HG03342 (cell line): ENCODE measurements at regions not wholly inside any gene's neighbourhood (a gene's known extent, or its start where the extent isn't known, plus 50 kb on each side); places are given as distances from the start of the nearest gene placed in this dataset.
A peak's percentile ranks its signal among the peaks of the same experiment; 100 is the strongest.

Experiments used
- ATAC-seq: cut with Tn5 transposase; IDR thresholded peaks from one replicate; pipeline ENCODE4 v1.9.1; 2021; ENCODE audit warnings: mild to moderate bottlenecking, moderate library complexity; ENCODE audit not compliant: unreplicated experiment

- no peak for ATAC-seq
Observed at GRCh38 chr3:117534138-117534537, 824.6 kb downstream of the TUSC7 start.

GRCh38 chr3:117536006-117536405, 826.4 kb downstream of the TUSC7 start:
- ATAC-seq: no peak

DNA sequence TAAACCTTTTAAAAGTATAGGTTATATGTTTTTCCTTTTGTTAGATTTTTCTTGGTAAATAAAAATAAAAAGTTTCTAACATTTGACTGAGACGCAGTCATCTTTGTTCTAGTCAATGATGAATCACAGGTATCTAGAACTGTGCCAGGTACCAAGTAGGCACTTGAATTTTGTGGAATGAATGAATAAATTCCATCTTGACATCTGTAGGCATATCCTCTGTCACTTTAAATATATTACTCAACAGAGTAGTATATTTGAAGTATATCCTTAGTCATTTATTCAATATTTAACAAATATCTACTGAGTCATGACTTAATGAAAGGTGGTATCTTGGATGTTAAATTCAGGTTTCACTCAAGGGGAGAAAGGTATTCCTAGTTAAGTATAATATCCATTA, 828.4 kb downstream of the TUSC7 start:
- no peak for ATAC-seq

- no peak for ATAC-seq
Observed at GRCh38 chr3:117539729-117540128, 830.1 kb downstream of the TUSC7 start.

DNA sequence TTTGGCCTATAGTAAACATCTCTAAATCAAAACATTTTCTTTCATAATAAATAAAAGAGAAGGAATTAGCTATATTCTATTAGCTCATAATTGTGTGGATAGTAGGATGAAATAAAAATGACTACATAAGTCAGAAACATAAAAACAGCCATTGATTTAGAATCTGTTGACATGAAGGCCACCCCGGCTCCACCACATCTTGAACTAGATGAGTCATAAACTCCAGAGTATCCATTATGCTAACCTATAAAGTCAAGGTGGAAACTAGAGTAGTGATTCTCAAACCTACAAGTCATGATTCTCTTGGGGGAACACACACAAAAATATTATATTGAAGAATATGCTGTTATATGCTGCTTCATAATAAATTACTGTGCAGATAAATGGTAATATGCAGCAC, 831.0 kb downstream of the TUSC7 start:
- ATAC-seq: no peak

DNA sequence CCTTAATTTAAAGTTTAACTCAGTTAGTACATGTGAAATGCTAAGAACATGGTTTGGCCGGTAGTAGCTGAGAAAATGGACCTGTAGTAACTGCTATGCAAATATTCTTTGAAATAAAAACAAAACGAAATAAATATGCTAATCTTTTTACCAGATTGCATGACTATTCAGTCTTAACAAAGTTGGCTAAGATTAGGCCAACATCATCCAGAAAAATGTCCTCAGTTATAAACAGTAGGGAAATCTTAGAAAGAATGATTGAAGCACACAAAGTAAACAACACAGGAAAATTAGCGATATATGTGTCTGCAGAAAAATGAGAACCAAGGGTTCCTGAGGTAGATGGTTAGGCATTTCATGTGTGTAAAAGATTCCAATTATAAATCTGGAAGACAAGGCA, 832.1 kb downstream of the TUSC7 start:
- no peak for ATAC-seq

DNA sequence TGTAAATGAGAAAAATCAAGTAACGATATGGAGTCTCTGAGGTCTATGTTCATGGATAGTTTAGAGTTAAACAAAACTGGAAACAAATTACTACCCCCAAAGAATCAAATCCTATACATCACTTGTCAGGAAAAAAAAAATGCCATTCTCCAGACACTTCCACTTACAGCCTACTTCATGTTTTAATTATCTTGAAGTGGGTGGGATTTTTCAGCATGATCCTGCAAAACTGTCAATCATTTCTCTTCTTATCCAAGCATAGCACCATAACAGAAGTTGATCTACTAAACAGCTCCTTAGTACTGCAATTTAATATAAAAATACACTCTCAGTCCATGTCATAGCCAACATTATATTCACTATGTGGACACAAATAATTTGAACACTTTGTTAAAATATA, 833.9 kb downstream of the TUSC7 start:
- ATAC-seq: no peak

- ATAC-seq: no peak
Observed at GRCh38 chr3:117545484-117545883, 835.9 kb downstream of the TUSC7 start.

- no peak for ATAC-seq
Observed at GRCh38 chr3:117547956-117548550, 838.5 kb downstream of the TUSC7 start.

DNA sequence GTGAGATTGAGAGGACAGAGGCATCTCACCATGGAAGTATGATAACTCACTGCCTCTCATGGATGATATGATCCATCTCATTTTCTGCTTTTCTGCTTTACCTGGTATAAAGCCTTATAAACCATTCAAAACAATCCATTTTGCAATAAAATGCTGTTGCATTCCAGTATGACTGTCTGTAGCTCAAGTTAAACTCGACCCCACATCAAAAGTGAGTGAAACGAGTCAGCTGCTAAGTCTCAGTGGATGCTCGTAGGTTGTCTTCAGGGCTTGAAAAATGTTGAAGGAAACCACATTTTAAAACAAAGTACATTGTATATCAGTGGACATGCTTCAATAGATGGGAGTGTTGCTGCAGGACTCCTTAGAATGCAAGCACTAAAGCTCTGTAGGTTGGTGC, 839.0 kb downstream of the TUSC7 start:
- no peak for ATAC-seq

DNA sequence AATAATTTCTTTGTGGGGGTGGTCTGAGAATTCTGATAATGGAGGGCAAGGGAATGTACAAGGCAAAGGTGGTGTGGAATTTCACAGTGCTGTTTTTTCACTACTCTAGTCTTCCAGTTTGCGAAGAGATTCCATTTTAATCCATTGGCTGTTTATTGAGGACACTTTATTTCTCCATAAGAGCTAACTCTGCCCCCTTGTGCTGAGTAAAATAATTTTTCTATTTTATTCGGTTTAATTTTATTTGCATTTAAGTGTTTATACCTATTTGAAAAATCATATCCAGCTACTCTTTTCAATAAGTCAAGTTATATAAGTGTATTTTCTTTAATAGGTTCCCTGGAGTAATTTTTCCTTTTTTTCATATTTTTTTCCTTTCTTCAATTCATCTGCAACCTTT, 840.1 kb downstream of the TUSC7 start:
- no peak for ATAC-seq

DNA sequence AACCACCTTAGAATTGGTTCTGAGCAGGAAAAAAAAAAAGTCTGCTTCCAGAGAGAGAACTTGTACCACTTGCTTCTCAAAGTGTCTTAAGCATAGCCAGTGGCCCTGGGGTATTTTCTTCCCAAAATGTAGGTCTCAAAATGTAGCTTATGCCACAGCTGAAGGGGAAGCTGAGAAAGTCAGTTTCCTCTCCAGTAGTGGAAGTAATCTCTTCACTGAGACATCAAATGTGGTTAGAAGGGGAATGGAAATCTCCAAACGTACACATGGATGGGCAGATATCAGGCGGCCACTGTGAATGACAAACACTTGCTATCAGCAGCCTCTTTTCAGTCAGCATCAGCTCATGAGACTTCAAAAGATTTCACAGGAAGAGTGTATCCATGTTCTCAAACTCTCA, 841.2 kb downstream of the TUSC7 start:
- ATAC-seq: no peak

DNA sequence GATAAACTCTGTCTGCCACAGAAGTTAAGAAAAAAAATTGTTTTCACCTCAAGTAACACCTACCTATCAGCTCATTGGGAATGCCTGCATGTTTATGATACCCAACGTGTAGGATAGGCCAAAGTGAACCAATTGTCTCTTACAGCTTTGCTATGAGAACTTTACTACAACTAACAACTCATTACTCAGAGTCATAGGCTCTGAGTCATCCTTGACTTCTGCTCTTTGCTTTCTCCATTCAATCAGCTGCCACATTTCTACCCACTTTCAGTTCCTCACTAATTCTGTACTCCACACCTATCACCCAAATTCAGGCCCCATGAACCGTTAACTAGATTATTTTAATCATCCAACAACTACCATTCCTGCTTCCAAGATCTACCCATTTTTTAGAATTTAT, 843.9 kb downstream of the TUSC7 start:
- peak; percentile 98 for ATAC-seq

DNA sequence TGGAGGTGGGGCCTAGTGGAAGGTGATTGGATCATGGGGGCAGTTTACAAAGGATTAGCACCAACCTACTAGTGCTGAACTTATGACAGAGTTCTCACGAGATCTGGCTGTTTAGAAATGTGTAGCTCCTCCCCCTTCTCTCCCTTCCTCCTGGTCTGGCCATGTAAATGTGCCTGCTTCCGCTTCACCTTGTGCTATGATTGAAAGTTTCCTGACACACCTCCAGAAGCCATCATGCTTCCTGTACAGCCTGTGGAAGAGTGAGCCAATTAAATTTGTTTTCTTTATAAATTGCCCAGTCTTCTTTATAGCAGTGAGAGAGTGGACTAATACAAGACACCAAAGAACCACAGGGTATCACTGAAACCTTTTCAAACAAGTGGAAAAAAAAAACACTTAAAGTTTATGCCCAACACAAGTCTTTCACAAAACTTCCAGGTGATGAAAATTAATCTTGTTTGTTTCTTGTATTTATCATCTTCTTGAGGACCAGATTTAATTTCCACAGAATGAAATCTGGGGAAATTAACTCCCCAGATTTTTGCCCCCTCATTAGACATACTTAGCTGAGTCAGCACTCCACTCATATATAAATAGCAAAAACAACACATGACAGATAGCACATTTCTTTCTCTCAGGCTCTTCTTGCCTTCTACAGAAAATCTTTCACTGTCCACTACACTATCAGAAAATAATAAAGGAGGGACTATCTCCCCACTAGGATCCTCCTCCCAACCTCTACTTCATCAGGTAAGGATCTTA, 847.2 kb downstream of the TUSC7 start:
- no peak for ATAC-seq

DNA sequence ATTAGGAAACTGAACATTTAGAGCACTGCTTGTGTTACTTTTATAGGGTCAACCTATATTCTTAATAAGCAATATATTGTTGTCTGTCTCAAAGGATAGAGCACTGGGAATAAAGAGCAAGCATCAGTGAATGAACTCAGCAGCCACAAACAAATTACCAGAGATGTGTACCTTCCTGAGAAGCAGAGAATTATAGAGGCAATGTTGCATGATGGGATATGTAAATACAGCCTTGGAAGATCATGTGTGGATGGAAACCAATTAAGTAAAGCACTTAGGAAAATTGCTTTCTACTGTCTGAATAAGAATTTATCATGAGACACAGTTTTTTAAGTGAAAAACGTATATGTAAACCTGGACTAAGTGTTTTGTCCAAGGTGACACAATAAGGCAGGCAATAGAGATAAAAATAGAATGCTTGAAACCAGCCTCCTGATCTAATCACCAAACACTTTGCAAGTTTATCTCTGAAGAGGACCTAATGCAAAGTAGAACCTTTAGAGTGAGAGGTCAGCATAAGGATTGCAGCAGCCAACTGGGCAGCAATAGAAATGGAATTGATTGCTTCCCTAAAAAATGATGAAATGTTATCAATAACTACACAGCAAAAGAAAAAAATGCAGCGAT, 848.0 kb downstream of the TUSC7 start:
- ATAC-seq: no peak

DNA sequence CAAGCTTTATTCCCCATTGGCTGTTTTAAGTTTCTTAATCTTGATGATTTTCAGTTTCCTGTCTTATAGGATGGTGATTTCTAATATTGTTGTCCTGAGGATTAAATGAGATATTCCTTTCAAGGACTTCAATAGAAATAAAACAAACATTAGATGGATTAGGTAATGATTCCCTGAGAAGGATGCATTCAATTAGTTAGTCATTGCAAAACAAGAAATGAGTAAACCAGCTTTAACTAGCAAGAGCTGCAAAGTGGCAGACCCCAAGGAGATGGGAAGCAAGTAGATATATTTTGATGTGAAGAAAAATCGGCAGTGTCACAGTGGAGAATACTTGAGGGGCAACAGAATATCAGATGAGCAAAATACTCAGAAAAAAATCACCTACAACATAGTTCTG, 849.1 kb downstream of the TUSC7 start:
- no peak for ATAC-seq

DNA sequence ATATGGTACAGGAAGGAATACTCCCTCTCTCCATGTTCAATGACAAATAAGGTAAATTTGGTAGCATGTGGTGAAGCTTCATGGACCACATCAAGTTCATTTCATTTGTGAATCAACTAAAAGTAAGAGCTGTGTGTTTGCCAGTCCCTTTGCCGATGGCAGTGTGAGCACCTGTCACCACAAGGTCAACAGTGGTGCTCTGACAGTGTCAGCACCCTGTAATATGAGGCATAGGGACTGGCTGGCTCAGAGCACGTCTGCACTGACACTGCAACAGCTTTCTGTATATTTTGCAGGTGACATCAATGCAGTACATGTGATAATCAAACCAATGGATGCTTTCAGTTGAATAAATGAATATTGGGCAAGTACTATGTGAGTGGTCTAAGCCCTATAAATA, 852.4 kb downstream of the TUSC7 start:
- no peak for ATAC-seq

- ATAC-seq: no peak
Observed at GRCh38 chr3:117563063-117563462, 853.5 kb downstream of the TUSC7 start.

GRCh38 chr3:117565777-117566176, 856.2 kb downstream of the TUSC7 start:
- ATAC-seq: no peak

GRCh38 chr3:117566926-117567325, 857.3 kb downstream of the TUSC7 start:
- no peak for ATAC-seq

GRCh38 chr3:117567382-117567781, 857.8 kb downstream of the TUSC7 start:
- no peak for ATAC-seq

DNA sequence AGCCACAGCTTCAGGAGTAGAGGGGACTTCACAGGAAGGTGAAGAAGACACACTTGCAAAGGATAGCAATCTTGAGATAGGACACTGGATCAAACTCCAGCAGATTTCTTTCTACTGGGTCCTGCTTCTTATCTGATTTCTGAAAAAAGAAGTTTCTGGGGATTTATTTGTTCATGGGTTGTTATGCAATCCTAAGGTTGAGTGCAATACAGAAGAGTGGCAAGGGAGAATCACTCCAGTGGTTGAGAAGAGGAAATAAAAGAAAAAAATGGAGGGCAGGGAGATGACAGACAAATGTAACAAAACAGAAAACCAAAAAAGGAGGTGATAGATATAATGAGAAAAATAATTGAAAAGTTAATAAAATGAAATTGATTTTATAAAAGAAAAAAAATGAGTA, 858.3 kb downstream of the TUSC7 start:
- ATAC-seq: no peak
